ENCODE measurements at regions not wholly inside any gene's neighbourhood (a gene's known extent, or its start where the extent isn't known, plus 50 kb on each side); places are given as distances from the start of the nearest gene placed in this dataset.

DNA sequence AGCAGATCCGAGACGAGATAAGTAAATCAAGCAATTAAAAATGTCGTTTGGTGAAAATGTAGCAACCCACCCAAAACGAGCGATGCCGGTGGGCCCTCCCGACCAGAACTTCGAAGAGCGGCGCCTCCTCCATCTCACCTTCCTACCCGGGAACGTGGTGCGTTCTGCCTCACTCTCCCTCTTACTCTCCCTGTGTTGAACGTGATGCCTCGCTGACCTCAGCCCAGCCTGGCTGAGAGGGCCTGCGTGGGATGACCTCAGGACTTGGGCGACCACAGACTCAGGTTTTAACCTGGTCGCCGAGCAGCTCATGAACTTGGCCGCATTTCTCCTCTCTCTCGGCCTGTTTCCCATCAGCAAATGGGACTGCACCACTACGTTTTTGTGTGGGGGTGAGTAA lies 69.7 kb upstream of the RPL38 start:
- TF ChIP-seq TARDBP (IDR thresholded peaks at IDR 0.05) (no peak), PKNOX1 (IDR thresholded peaks at IDR 0.05) (no peak), FOXK2 (IDR thresholded peaks at IDR 0.05) (no peak), ARNT (IDR thresholded peaks at IDR 0.05) (no peak), CTBP1 (IDR thresholded peaks at IDR 0.05; ENCODE audit: borderline replicate concordance) (no peak), FOXA1 (IDR thresholded peaks at IDR 0.05) (no peak), FOXM1 (IDR thresholded peaks at IDR 0.05; ENCODE audit: borderline replicate concordance) (no peak), ZNF384 (IDR thresholded peaks at IDR 0.05) (no peak), SUZ12 (IDR thresholded peaks at IDR 0.05) (no peak), L3MBTL2 (conservative IDR thresholded peaks at IDR 0.05) (no peak)

All from HEK293T (cell line).